Activated CD8-positive, alpha-beta memory T cell treated with anti-CD3 and anti-CD28 coated beads for 48 hours (primary cell): ENCODE measurements at regions not wholly inside any gene's neighbourhood (a gene's known extent, or its start where the extent isn't known, plus 50 kb on each side); places are given as distances from the start of the nearest gene placed in this dataset.

ENCODE experiments used
- DNase-seq, 3 experiments: peaks; one replicate each; pipeline ENCODE4 v3.0.0-alpha.2; 2020; ENCODE audit warnings: low read depth in 2 of 3, low spot score in 2 of 3

- peak in 1 of 3 experiments; percentile 7 for DNase-seq
Measured at GRCh38 chr13:73421310-73421912, 362.6 kb downstream of the KLF5 start.

GRCh38 chr13:73419186-73419585 is 360.4 kb downstream of the KLF5 start:
- no peak for DNase-seq

GRCh38 chr13:73417012-73417615 is 358.3 kb downstream of the KLF5 start:
- DNase-seq: no peak

GRCh38 chr13:73416093-73416492 is 357.3 kb downstream of the KLF5 start:
- DNase-seq: no peak

- DNase-seq: no peak
Measured at GRCh38 chr13:73413656-73414055, 354.9 kb downstream of the KLF5 start.

GRCh38 chr13:73412933-73413332 is 354.1 kb downstream of the KLF5 start:
- no peak for DNase-seq

- DNase-seq: no peak
Measured at GRCh38 chr13:73411067-73411809, 352.4 kb downstream of the KLF5 start.

- no peak for DNase-seq
Measured at GRCh38 chr13:73406454-73406853, 347.6 kb downstream of the KLF5 start.

GRCh38 chr13:73404581-73404980 is 345.8 kb downstream of the KLF5 start:
- DNase-seq: no peak

- no peak for DNase-seq
Measured at GRCh38 chr13:73403355-73404120, 344.7 kb downstream of the KLF5 start.

GRCh38 chr13:73401769-73402168 is 343.0 kb downstream of the KLF5 start:
- no peak for DNase-seq

GRCh38 chr13:73399347-73400216 is 340.8 kb downstream of the KLF5 start:
- DNase-seq: no peak

GRCh38 chr13:73397496-73398305 is 338.9 kb downstream of the KLF5 start:
- no peak for DNase-seq

GRCh38 chr13:73394066-73394465 is 335.3 kb downstream of the KLF5 start:
- no peak for DNase-seq

GRCh38 chr13:73390100-73390499 is 331.3 kb downstream of the KLF5 start:
- DNase-seq: no peak

GRCh38 chr13:73388586-73388985 is 329.8 kb downstream of the KLF5 start:
- DNase-seq: no peak

- no peak for DNase-seq
Measured at GRCh38 chr13:73387318-73387717, 328.5 kb downstream of the KLF5 start.

- no peak for DNase-seq
Measured at GRCh38 chr13:73385848-73386247, 327.0 kb downstream of the KLF5 start.

GRCh38 chr13:73372666-73373627 is 314.1 kb downstream of the KLF5 start:
- DNase-seq: no peak
